IPS-20b (cell line): ENCODE measurements at regions not wholly inside any gene's neighbourhood (a gene's known extent, or its start where the extent isn't known, plus 50 kb on each side); places are given as distances from the start of the nearest gene placed in this dataset.

Experiments
- H3K27ac ChIP-seq: one replicate; pipeline ENCODE4 v1.5.1; 2013; ENCODE audit warnings: low read length
- H3K27me3 ChIP-seq: 2 replicates; pipeline ENCODE4 v1.6.1; 2013; ENCODE audit warnings: mild to moderate bottlenecking, low read length, inconsistent platforms; ENCODE audit not compliant: insufficient read depth
- H3K36me3 ChIP-seq: 2 replicates; pipeline ENCODE4 v1.6.1; 2013; ENCODE audit warnings: low read depth, mild to moderate bottlenecking, inconsistent platforms, low read length, moderate library complexity; ENCODE audit not compliant: insufficient read depth
- H3K4me1 ChIP-seq: 2 replicates; pipeline ENCODE4 v1.6.1; 2013; ENCODE audit warnings: mild to moderate bottlenecking, control low read depth, inconsistent platforms, low read length, moderate library complexity; ENCODE audit not compliant: insufficient read depth
- H3K4me3 ChIP-seq: 2 replicates; pipeline ENCODE4 v1.5.1; 2013; ENCODE audit warnings: mild to moderate bottlenecking, low read length, inconsistent platforms
- H3K9ac ChIP-seq: 2 replicates; pipeline ENCODE4 v1.6.1; 2013; ENCODE audit warnings: low read depth, mild to moderate bottlenecking, inconsistent platforms, low read length, moderate library complexity
- H3K9me3 ChIP-seq: 2 replicates; pipeline ENCODE4 v1.6.1; 2013; ENCODE audit warnings: mild to moderate bottlenecking, low read depth, low read length, inconsistent platforms; ENCODE audit not compliant: insufficient read depth

DNA sequence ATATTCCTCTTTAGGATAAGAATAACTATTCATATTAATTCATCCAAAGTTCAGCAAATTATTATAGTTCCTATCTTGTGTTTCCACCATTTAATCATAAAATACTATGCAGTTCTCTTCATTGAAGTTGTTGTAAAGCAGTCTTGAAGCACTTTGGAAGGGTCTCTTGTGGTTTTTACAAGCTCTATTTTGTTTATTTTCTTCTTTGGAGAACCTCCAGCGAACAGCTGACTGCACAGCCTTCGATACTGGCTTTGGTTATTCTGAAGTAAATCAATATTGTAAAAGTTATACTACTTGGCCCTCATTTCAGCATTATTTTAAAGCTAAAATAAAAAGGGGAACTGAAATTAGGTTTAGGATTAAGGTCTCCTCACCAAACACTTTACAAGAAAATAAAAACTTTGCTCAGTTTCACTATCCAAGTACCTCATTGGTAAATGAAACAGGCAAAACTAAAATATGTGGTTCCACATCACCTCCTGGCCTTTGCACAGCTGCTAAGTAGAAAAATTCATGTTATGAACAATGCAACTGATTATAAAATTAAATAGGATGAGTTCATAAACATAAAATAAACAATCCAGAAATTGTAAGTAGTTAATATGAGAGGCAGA lies 1629.2 kb upstream of the ADGRL3 start:
- no peaks in the 10 kb centered on the region for H3K4me1 ChIP-seq
- no peak overlapping the region for H3K9ac ChIP-seq
- no peak overlapping the region for H3K27ac ChIP-seq
- H3K4me3 ChIP-seq: no peak overlapping the region
- H3K36me3 ChIP-seq: no peaks in the 10 kb centered on the region
- no peaks in the 10 kb centered on the region for H3K9me3 ChIP-seq
- no peaks in the 10 kb centered on the region for H3K27me3 ChIP-seq

DNA sequence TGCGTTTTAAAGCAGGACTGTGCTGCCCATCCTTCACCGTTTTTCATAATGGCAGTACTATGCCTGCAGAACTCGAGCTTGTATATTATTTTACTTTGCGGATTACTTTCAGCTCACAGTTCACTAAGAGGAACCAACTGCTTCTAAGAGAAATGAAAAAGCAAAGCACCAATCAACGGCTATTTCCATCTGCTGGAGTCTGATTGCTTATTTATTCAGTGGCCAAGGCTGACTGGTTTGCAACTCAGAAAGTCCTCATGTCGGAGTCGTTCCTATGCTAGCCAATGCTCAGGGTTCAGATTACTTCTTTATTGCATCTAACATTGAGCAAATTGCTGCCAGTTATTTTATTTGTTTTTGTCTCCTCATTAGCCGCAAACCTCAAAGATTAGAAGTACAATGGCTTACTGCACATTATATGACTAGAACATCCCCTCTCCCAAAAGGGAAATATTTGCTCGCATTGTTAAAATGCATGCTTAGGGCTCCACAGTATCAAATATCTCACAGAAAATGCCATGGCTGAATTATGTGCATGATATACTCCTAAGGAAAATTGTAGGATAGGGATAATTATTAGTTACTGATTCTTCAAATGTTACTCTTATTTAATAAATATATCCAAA lies 1628.2 kb upstream of the ADGRL3 start:
- Histone ChIP-seq H3K9me3 (no peaks in the 10 kb centered on the region), H3K4me1 (no peaks in the 10 kb centered on the region), H3K27me3 (no peaks in the 10 kb centered on the region), H3K4me3 (no peak overlapping the region), H3K27ac (no peak overlapping the region), H3K36me3 (no peaks in the 10 kb centered on the region), H3K9ac (no peak overlapping the region)

DNA sequence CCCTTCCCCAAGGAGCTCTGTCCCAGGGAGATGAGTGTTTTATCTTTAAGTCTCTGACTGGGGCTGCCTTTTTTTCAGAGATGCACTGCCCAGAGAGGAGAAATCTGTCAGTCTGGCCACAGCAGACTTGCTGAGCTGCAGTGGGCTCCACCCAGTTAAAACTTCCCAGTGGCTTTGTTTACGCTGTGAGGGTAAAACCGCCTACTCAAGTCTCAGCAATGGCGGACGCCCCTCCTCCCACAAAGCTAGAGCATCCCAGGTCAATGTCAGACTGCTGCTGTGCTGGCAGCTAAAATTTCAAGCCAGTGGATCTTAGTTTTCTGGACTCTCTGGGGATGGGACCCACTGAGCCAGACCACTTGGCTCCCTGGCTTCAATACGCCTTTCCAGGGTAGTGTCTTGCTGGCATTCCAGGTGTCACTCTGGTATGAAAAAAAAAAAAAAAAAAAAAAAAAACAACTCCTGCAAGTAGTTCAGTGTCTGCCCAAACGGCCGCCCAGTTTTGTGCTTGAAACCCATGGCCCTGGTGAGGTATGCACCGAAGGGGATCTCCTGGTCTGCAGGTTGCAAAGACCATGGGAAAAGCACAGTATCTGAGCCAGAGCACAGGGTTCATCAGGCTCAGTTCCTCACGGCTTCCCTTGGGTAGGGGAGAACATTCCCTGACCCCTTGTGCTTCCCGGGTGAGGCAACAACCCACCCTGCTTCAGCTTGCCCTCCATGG lies 1616.1 kb upstream of the ADGRL3 start:
- Histone ChIP-seq H3K27ac (no peak overlapping the region), H3K27me3 (no peaks in the 10 kb centered on the region), H3K4me3 (no peak overlapping the region), H3K9ac (no peak overlapping the region), H3K9me3 (no peaks in the 10 kb centered on the region), H3K36me3 (no peaks in the 10 kb centered on the region), H3K4me1 (no peaks in the 10 kb centered on the region)

DNA sequence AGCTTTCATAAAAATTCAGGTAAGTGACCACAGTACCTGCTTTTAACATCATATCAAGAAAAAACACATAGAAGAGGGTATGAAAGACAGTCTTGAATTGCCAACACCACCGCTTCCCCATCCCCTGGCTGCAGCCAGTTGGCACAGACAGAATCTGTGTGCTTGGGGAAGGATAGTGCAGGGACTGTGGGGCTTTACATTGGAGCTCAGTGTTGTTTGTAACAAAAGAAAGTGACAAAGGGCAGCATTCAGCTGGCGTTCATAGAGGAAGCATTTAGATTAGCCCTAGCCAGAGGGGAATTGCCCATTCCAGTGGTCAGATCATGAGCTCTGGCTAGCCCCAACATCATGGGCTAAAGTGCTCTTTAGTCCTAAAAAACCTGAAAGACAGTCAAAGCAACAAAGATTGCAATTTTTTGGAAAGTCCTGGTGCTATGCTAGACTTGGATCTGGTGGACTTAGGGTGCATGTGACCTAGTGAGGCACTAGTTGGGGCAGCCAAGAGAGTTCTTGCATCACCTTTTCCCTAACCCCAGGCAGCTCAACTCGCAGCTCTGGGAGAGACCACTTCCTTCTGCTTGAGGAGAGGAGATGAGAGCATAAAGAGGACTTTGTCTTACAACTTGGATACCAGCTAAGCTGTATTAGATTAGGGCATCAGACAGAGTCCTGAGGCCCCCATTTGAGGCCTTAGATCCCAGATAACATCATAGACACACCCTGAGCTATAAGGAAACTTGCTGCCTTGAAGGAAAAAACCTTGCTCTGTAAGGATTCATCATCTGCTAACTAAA lies 1602.4 kb upstream of the ADGRL3 start:
- no peak overlapping the region for H3K9ac ChIP-seq
- no peaks in the 10 kb centered on the region for H3K36me3 ChIP-seq
- no peaks in the 10 kb centered on the region for H3K27me3 ChIP-seq
- no peak overlapping the region for H3K4me3 ChIP-seq
- H3K27ac ChIP-seq: no peak overlapping the region
- H3K4me1 ChIP-seq: no peaks in the 10 kb centered on the region
- no peaks in the 10 kb centered on the region for H3K9me3 ChIP-seq

GRCh38 chr4:59598330-59598618 lies 1601.9 kb upstream of the ADGRL3 start:
- no peaks in the 10 kb centered on the region for H3K27me3 ChIP-seq
- no peaks in the 10 kb centered on the region for H3K4me1 ChIP-seq
- no peaks in the 10 kb centered on the region for H3K9me3 ChIP-seq
- no peaks in the 10 kb centered on the region for H3K36me3 ChIP-seq
- no peak overlapping the region for H3K27ac ChIP-seq
- no peak overlapping the region for H3K9ac ChIP-seq
- no peak overlapping the region for H3K4me3 ChIP-seq

DNA sequence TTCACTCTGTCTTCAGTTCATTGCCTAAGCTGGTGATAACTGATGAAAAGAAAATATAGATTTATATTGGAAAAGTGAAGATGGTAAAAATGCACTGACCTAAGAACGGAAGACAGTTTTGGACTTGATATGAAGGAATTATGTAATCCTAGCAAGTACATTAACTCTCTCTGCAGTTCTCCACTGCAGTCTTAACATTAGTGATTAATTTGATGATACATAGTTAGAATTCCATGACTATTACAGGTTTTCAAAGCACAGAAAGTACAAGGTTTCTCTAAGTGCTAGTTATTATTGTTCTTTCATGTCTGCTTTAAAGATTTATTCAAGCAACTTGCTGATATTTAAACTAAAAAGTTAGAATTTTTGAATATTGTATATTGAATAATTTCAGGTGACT lies 1591.7 kb upstream of the ADGRL3 start:
- no peaks in the 10 kb centered on the region for H3K27me3 ChIP-seq
- no peak overlapping the region for H3K27ac ChIP-seq
- no peaks in the 10 kb centered on the region for H3K36me3 ChIP-seq
- no peak overlapping the region for H3K9ac ChIP-seq
- H3K4me1 ChIP-seq: no peaks in the 10 kb centered on the region
- no peak overlapping the region for H3K4me3 ChIP-seq
- H3K9me3 ChIP-seq: no peaks in the 10 kb centered on the region

DNA sequence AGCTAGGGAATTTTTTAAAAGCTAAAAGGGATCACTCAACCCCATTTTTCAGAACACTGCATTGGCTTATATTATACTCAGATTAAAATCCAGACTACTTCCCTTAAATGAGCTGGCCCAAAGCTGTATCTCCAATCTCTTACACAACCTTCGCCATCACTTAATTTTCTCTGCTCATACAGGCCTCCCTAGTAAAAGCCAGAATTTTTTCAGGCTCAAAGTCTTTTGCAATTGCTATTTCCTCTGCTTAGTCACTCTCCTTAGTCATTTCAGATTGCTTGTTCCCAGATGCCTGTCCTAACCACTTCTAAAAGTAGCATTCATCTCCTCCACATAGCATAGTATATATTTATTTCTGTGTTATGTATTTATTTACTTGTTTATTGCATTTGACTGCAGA lies 1587.9 kb upstream of the ADGRL3 start:
- Histone ChIP-seq H3K4me1 (no peaks in the 10 kb centered on the region), H3K9ac (no peak overlapping the region), H3K4me3 (no peak overlapping the region), H3K27me3 (no peaks in the 10 kb centered on the region), H3K9me3 (no peaks in the 10 kb centered on the region), H3K27ac (no peak overlapping the region), H3K36me3 (no peaks in the 10 kb centered on the region)

GRCh38 chr4:59615316-59615715 lies 1584.8 kb upstream of the ADGRL3 start:
- H3K4me3 ChIP-seq: no peak overlapping the region
- H3K9ac ChIP-seq: no peak overlapping the region
- H3K4me1 ChIP-seq: no peaks in the 10 kb centered on the region; the same call in 1 of the 2 replicates
- H3K27ac ChIP-seq: no peak overlapping the region
- H3K36me3 ChIP-seq: no peaks in the 10 kb centered on the region
- H3K9me3 ChIP-seq: no peaks in the 10 kb centered on the region
- H3K27me3 ChIP-seq: no peaks in the 10 kb centered on the region

GRCh38 chr4:59629348-59629747 lies 1570.8 kb upstream of the ADGRL3 start:
- Histone ChIP-seq H3K4me3 (no peak overlapping the region), H3K36me3 (no peaks in the 10 kb centered on the region), H3K9ac (no peak overlapping the region), H3K9me3 (no peaks in the 10 kb centered on the region), H3K27me3 (no peaks in the 10 kb centered on the region), H3K27ac (no peak overlapping the region), H3K4me1 (no peaks in the 10 kb centered on the region)

GRCh38 chr4:59630235-59630634 lies 1569.9 kb upstream of the ADGRL3 start:
- Histone ChIP-seq H3K27ac (no peak overlapping the region), H3K4me3 (no peak overlapping the region), H3K4me1 (no peaks in the 10 kb centered on the region), H3K27me3 (no peaks in the 10 kb centered on the region), H3K36me3 (no peaks in the 10 kb centered on the region), H3K9me3 (no peaks in the 10 kb centered on the region), H3K9ac (no peak overlapping the region)

DNA sequence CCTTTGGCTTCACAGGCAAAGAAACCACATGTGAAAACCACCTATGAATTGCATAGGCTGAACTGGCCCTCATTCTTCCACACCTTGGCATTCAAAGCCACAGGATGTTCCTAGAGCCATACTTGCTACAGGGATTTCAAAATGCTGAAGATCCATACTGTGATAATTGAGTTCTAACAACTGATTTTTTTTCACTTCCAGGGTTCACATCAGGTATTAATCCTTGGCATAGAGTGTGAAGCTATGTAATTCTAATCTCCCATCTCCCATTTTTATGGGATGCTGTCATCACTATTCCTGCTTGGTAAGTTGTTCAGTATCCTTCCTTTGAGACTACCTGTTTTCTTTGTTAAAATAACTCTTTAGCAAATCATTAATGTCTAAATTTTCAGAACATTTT lies 1569.2 kb upstream of the ADGRL3 start:
- H3K36me3 ChIP-seq: no peaks in the 10 kb centered on the region
- no peak overlapping the region for H3K4me3 ChIP-seq
- H3K27ac ChIP-seq: no peak overlapping the region
- H3K9me3 ChIP-seq: no peaks in the 10 kb centered on the region
- no peaks in the 10 kb centered on the region for H3K27me3 ChIP-seq
- H3K4me1 ChIP-seq: no peaks in the 10 kb centered on the region
- H3K9ac ChIP-seq: no peak overlapping the region

DNA sequence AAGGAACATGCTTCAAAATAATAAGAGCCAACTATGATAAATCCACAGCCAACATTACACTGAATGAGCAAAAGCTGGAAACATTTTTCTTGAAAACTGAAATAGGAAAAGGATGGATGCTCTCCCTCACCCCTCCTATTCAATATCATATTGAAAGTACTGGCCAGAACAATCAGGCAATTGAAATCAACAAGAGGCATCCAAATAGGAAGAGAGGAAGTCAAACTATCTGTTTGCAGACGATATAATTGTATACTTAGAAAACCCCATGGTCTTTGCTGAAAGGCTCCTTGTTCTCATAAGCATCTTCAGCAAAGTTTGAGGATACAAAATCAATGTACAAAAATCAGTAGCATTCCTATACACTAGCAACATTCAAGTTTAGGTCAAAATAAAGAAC lies 1562.5 kb upstream of the ADGRL3 start:
- no peak overlapping the region for H3K9ac ChIP-seq
- no peaks in the 10 kb centered on the region for H3K36me3 ChIP-seq
- H3K27me3 ChIP-seq: no peaks in the 10 kb centered on the region
- H3K4me3 ChIP-seq: no peak overlapping the region
- H3K9me3 ChIP-seq: no peaks in the 10 kb centered on the region; the same call in 1 of the 2 replicates
- H3K27ac ChIP-seq: no peak overlapping the region
- H3K4me1 ChIP-seq: no peaks in the 10 kb centered on the region
